DOHH2 (cell line): ENCODE measurements at regions not wholly inside any gene's neighbourhood (a gene's known extent, or its start where the extent isn't known, plus 50 kb on each side); places are given as distances from the start of the nearest gene placed in this dataset.

Source experiments
- H3F3A ChIP-seq: fragments of 200-600 bp; sonication (generic), shearing (Covaris generic); 2 replicates; pipeline ENCODE4 v1.6.0; 2016; ENCODE audit warnings: antibody characterized with exemption, mild to moderate bottlenecking; ENCODE audit not compliant: control insufficient read depth, insufficient read depth
- H3K27ac ChIP-seq: fragments of 200-600 bp; sonication (generic); 2 replicates; pipeline ENCODE4 v1.5.1; 2014; ENCODE audit warnings: low read depth, mild to moderate bottlenecking, low read length, moderate library complexity
- H3K27me3 ChIP-seq: fragments of 200-600 bp; sonication (generic); 2 replicates; pipeline ENCODE4 v1.6.1; 2014; ENCODE audit warnings: mild to moderate bottlenecking, low read length, mixed read lengths; ENCODE audit not compliant: control insufficient read depth
- H3K36me3 ChIP-seq: fragments of 200-600 bp; sonication (generic); 2 replicates; pipeline ENCODE4 v1.6.1; 2014; ENCODE audit warnings: mild to moderate bottlenecking, low read length, moderate library complexity, mixed read lengths; ENCODE audit not compliant: control insufficient read depth
- H3K4me1 ChIP-seq: fragments of 200-600 bp; sonication (generic); 2 replicates; pipeline ENCODE4 v1.6.1; 2014; ENCODE audit warnings: mild to moderate bottlenecking, low read length, mixed read lengths; ENCODE audit not compliant: control insufficient read depth
- H3K4me2 ChIP-seq: fragments of 200-600 bp; sonication (generic); 2 replicates; pipeline ENCODE4 v1.6.0; 2014; ENCODE audit warnings: mild to moderate bottlenecking, low read length, moderate library complexity
- H3K4me3 ChIP-seq: fragments of 200-600 bp; sonication (generic); 2 replicates; pipeline ENCODE4 v1.5.1; 2014; ENCODE audit warnings: mild to moderate bottlenecking, low read length, mixed read lengths
- H3K79me2 ChIP-seq: fragments of 200-600 bp; sonication (generic); 2 replicates; pipeline ENCODE4 v1.6.1; 2014; ENCODE audit warnings: mild to moderate bottlenecking, low read length, mixed read lengths; ENCODE audit not compliant: control insufficient read depth
- H3K9me2 ChIP-seq: fragments of 200-600 bp; sonication (generic); replicated peaks from 2 replicates; pipeline ENCODE4 v1.6.1; 2014; ENCODE audit warnings: mild to moderate bottlenecking, low read length, mixed read lengths; ENCODE audit not compliant: control insufficient read depth
- H3K9me3 ChIP-seq: fragments of 200-600 bp; sonication (generic); 2 replicates; pipeline ENCODE4 v1.6.1; 2014; ENCODE audit warnings: antibody characterized with exemption, low read length, mixed read lengths; ENCODE audit not compliant: control insufficient read depth, insufficient read depth
- H4K20me1 ChIP-seq: fragments of 200-600 bp; sonication (generic); 2 replicates; pipeline ENCODE4 v1.6.0; 2014; ENCODE audit warnings: low read depth, mild to moderate bottlenecking, antibody characterized with exemption, low read length, moderate library complexity; ENCODE audit not compliant: control insufficient read depth, insufficient read depth
- EZH2phosphoT487 ChIP-seq: fragments of 200-600 bp; sonication (generic); IDR thresholded peaks from 2 replicates; pipeline ENCODE4 v1.6.1; 2017; ENCODE audit warnings: borderline replicate concordance, mild to moderate bottlenecking, antibody characterized with exemption, low read length, moderate library complexity, mixed read lengths
- TF ChIP-seq, protein P1 (sequence below): fragments of 200-600 bp; sonication (generic); IDR thresholded peaks from one replicate; pipeline ENCODE4 v1.5.1; 2014; ENCODE audit warnings: antibody characterized with exemption, mild to moderate bottlenecking, low read depth, low read length; ENCODE audit not compliant: poor library complexity, severe bottlenecking

DNA sequence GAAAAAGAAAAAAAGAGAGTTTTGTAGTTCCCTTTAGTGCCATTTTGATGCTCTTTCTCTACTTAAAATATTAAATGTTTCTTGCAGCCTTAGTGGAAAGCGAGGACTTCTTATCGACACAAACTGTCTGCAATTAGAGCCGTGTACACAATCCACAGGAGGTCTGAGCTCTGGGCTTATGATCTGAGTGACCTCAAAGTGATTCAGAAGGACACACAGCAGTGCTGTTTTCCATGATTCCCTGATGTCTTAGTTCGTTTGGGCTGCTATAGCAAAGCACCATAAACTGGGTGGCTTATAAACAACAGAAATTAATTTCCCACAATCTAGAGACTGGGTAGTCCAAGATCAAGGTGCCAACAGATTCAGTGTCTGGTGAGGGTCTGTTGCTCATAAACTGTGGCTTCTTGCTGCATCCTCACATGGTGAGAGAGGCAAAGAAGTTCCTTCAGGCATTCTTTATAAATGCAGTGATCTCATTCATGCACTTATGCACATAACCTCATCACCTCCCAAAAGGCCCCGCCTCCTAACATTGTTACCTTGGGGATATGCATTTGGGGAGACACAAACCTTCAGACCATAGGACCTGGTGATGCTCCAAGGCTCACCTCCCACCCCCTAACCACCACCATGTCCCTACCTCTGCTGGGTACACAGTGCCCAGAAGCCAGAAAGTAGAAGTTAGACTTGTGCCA lies 204.5 kb upstream of the GHITM start:
- Histone ChIP-seq H3K4me2 (no peak overlapping the region), H3K4me3 (no peak overlapping the region), H3K9me2 (no peaks in the 10 kb centered on the region), H4K20me1 (no peaks in the 10 kb centered on the region), H3K79me2 (no peaks in the 10 kb centered on the region), H3F3A (no peaks in the 10 kb centered on the region), H3K27me3 (no peaks in the 10 kb centered on the region), H3K36me3 (no peaks in the 10 kb centered on the region), H3K4me1 (no peaks in the 10 kb centered on the region), H3K9me3 (no peaks in the 10 kb centered on the region), H3K27ac (no peak overlapping the region)
- no peak for TF ChIP-seq EZH2phosphoT487
- TF ChIP-seq, protein P1, sequence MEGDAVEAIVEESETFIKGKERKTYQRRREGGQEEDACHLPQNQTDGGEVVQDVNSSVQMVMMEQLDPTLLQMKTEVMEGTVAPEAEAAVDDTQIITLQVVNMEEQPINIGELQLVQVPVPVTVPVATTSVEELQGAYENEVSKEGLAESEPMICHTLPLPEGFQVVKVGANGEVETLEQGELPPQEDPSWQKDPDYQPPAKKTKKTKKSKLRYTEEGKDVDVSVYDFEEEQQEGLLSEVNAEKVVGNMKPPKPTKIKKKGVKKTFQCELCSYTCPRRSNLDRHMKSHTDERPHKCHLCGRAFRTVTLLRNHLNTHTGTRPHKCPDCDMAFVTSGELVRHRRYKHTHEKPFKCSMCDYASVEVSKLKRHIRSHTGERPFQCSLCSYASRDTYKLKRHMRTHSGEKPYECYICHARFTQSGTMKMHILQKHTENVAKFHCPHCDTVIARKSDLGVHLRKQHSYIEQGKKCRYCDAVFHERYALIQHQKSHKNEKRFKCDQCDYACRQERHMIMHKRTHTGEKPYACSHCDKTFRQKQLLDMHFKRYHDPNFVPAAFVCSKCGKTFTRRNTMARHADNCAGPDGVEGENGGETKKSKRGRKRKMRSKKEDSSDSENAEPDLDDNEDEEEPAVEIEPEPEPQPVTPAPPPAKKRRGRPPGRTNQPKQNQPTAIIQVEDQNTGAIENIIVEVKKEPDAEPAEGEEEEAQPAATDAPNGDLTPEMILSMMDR, result no peak

DNA sequence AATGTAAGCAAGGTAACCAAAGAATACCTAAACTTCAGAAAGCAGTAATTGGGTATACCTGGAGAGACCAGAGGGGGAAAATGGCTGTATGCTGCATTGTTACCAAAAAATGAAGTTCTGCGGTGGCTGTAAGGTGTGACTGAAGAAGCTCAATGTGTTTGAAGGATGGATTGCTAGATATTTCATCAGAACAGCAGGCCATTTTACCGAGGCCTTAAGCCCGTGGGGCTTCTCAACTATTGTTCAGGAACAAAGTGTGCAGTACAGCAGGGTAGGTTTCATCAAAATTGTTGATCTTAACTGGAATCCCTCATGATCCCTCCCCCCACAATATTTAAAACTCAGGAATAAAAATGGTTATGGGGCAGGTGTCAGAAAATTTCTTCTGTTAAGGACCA lies 204.0 kb upstream of the GHITM start:
- no peaks in the 10 kb centered on the region for H3K9me2 ChIP-seq
- TF ChIP-seq EZH2phosphoT487, result no peak
- TF ChIP-seq, protein P1, result no peak
- no peaks in the 10 kb centered on the region for H4K20me1 ChIP-seq
- no peak overlapping the region for H3K27ac ChIP-seq
- no peaks in the 10 kb centered on the region for H3F3A ChIP-seq
- no peaks in the 10 kb centered on the region for H3K9me3 ChIP-seq
- H3K4me3 ChIP-seq, result no peak overlapping the region
- H3K27me3 ChIP-seq, result no peaks in the 10 kb centered on the region
- no peak overlapping the region for H3K4me2 ChIP-seq
- H3K4me1 ChIP-seq, result no peaks in the 10 kb centered on the region
- H3K36me3 ChIP-seq, result no peaks in the 10 kb centered on the region
- no peaks in the 10 kb centered on the region for H3K79me2 ChIP-seq

GRCh38 chr10:83935911-83936310 lies 203.4 kb upstream of the GHITM start:
- TF ChIP-seq, protein P1, result no peak
- TF ChIP-seq EZH2phosphoT487, result no peak
- Histone ChIP-seq H3K9me2 (no peaks in the 10 kb centered on the region), H3K27ac (no peak overlapping the region), H3K9me3 (no peaks in the 10 kb centered on the region), H3K4me3 (no peak overlapping the region), H3K79me2 (no peaks in the 10 kb centered on the region), H4K20me1 (no peaks in the 10 kb centered on the region), H3K4me1 (no peaks in the 10 kb centered on the region), H3F3A (no peaks in the 10 kb centered on the region), H3K27me3 (no peaks in the 10 kb centered on the region), H3K36me3 (no peaks in the 10 kb centered on the region), H3K4me2 (no peak overlapping the region)
